Ovary (tissue), 7 donors: ENCODE measurements at regions not wholly inside any gene's neighbourhood (a gene's known extent, or its start where the extent isn't known, plus 50 kb on each side); places are given as distances from the start of the nearest gene placed in this dataset.

Source experiments
- DNase-seq, 5 donors: peaks; one replicate each; pipeline ENCODE4 v3.0.0-alpha.2; 2019 to 2020
- H3K27ac ChIP-seq, 2 donors: fragments of 200-600 bp; one replicate each; pipeline versions ENCODE4 v1.5.1 to v1.8.0; 2019 to 2022
- H3K27me3 ChIP-seq: fragments of 200-600 bp; one replicate; pipeline ENCODE4 v1.8.0; 2022
- H3K36me3 ChIP-seq: fragments of 200-600 bp; sonication (generic); one replicate; pipeline ENCODE4 v1.5.1; 2019
- H3K4me1 ChIP-seq: one replicate; pipeline ENCODE4 v1.8.1; 2013; ENCODE audit warnings: mild to moderate bottlenecking, moderate library complexity; ENCODE audit not compliant: insufficient read depth
- H3K4me3 ChIP-seq: fragments of 200-600 bp; sonication (generic); one replicate; pipeline ENCODE4 v1.5.1; 2017
- H3K9me3 ChIP-seq, 2 donors: fragments of 200-600 bp in 1 of 2; sonication (generic) in 1 of 2; one replicate each; pipeline versions ENCODE4 v1.5.1 to v1.8.1; 2013 to 2019; ENCODE audit warnings: mild to moderate bottlenecking in 1 of 2, moderate library complexity in 1 of 2
- EP300 ChIP-seq: sonication (generic); formaldehyde crosslinking; IDR thresholded peaks from one replicate; pipeline ENCODE4 v1.6.1; 2017; ENCODE audit warnings: antibody characterized with exemption
- POLR2A ChIP-seq: fragments of 450-650 bp; IDR thresholded peaks from one replicate; pipeline ENCODE4 v1.6.1; 2017; ENCODE audit warnings: antibody characterized with exemption, mild to moderate bottlenecking, moderate library complexity
- WGBS, 3 donors: extraction: QIAGEN DNeasy Blood & Tissue Kit in 1 of 3; methylation state at CpG; one replicate each; pipeline versions ENCODE4 v1.1.5 to v1.1.7; 2013 to 2017; 5-methylcytosine and 5-hydroxymethylcytosine counted together
- intact Hi-C, 4 donors: fragments of 100-400 bp; cut with DNase I; formaldehyde crosslinking; loops; one replicate each; pipeline versions ENCODE4 v1.11.0 to v1.15.1; 2022 to 2023
- TF ChIP-seq, protein P1 (sequence below), 3 donors: fragments of 450-650 bp in 2 of 3; fragments of 200-600 bp in 1 of 3; IDR thresholded peaks; one replicate each; pipeline versions ENCODE4 v1.5.1 to v1.8.0; 2016 to 2022; ENCODE audit warnings: antibody characterized with exemption in 3 of 3, mild to moderate bottlenecking in 1 of 3
- donor health status: DM: no; HTN: no; CAD: no; lungs with moderate emphysema.
- donor health status: DM: no; HTN: no; CAD: no.
- donor health status: Bipolar disorder and iron deficiency.
- donor health status: DM: no; HTN: no; CAD: no.
- donor health status: DM: yes; HTN: yes; CAD: no.

DNA sequence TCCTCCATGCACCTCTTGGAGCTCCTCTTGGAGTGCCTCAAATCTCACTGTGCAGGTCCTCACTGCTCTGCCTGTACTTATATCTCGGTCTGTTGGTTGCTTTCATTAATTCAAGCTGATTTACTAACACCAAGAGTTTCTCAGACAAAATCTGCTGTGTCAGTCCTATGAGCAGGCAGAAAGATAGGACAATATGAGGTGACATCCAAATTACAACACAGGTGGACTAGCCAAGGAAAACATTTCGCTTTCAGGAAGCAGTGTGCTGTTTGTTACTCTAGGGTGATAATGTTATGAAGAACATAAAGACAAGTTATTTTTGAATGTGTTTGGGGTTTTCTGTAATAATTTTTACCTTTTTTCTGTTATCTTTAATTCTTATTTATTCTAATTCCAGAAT lies 264.1 kb upstream of the ANKH start:
- H3K9me3 ChIP-seq: no peaks in the 10 kb centered on the region
- no peaks in the 10 kb centered on the region for H3K27me3 ChIP-seq
- no peaks in the 10 kb centered on the region for H3K4me1 ChIP-seq
- 93 to 95% (median 94%) methylated on average over 2 of the region's 2 CpGs for WGBS, 3 donors
- H3K4me3 ChIP-seq: no peak overlapping the region
- no peaks in the 10 kb centered on the region for H3K36me3 ChIP-seq
- H3K27ac ChIP-seq: no peak overlapping the region
- intact Hi-C loops: no loop called here
- no peak for DNase-seq
- TF ChIP-seq EP300 (no peak), POLR2A (no peak)
- TF ChIP-seq, protein P1, sequence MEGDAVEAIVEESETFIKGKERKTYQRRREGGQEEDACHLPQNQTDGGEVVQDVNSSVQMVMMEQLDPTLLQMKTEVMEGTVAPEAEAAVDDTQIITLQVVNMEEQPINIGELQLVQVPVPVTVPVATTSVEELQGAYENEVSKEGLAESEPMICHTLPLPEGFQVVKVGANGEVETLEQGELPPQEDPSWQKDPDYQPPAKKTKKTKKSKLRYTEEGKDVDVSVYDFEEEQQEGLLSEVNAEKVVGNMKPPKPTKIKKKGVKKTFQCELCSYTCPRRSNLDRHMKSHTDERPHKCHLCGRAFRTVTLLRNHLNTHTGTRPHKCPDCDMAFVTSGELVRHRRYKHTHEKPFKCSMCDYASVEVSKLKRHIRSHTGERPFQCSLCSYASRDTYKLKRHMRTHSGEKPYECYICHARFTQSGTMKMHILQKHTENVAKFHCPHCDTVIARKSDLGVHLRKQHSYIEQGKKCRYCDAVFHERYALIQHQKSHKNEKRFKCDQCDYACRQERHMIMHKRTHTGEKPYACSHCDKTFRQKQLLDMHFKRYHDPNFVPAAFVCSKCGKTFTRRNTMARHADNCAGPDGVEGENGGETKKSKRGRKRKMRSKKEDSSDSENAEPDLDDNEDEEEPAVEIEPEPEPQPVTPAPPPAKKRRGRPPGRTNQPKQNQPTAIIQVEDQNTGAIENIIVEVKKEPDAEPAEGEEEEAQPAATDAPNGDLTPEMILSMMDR (IDR thresholded peaks at IDR 0.05): no peak

DNA sequence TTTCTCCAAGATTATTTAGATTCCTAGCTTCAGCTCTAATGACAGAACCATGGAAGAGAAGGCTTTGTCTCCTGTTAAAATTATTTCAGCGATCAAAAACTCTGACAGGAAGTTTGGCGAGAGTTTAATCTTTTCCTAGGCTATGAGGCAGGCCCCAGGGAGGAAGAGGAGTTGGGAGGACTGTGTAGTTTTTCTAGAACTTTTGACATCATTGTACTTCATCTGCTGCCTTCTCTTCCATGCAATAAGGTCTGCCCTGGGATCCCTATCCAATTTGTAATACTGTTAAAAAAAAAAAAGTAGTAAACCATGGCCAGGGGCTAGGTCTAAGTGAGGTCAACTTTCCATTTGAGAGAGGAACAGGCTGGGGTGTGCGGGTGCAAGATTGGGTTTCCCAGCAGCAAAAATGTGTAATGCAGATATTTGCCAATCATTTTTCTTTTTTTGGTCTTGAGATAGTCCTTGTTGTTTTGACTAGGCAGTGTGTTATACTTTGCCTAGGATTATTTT lies 261.9 kb upstream of the ANKH start:
- intact Hi-C loops: no loop called here
- no peaks in the 10 kb centered on the region for H3K9me3 ChIP-seq
- no peaks in the 10 kb centered on the region for H3K27me3 ChIP-seq
- no peak for TF ChIP-seq POLR2A
- no peak overlapping the region for H3K27ac ChIP-seq
- no peak for DNase-seq
- 43 to 57% (median 51%) methylated on average over 3 of the region's 3 CpGs for WGBS, 3 donors
- H3K4me3 ChIP-seq: no peak overlapping the region
- H3K4me1 ChIP-seq: no peaks in the 10 kb centered on the region
- H3K36me3 ChIP-seq: no peaks in the 10 kb centered on the region

DNA sequence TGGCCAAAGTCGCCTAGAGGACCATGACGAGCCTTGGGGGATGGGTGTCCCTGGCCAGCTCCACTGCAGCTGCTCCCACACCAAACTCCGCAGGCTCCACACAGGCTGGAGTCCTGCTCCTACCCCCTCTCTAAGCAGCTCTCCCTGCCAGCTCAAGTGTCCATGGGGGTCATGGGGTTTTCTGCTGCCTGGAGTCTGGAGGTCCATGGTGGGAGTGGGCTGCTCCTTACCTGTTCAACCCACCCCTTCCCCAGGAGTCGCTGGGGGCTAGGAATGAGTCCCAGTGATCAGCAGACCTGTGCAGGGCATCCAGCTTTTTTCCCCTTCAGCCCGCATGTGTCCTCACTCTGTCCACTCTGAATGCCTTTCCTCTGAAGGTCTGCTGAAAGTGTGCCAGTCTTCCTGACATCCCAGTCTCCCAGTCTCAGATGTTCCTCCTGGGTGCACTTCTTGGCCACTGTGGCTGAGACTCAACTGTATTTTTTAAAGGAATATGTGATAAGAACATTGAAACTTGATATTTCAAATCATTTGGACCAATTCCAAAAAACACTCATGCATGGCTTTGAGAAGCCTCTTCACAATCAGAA lies 261.3 kb upstream of the ANKH start:
- intact Hi-C loops: no loop called here
- H3K4me3 ChIP-seq: no peak overlapping the region
- H3K27me3 ChIP-seq: no peaks in the 10 kb centered on the region
- H3K4me1 ChIP-seq: no peaks in the 10 kb centered on the region
- WGBS, 3 donors: 76 to 83% (median 78%) methylated on average over 4 to 5 of the region's 5 CpGs
- H3K36me3 ChIP-seq: no peaks in the 10 kb centered on the region
- TF ChIP-seq EP300 (no peak), POLR2A (no peak)
- TF ChIP-seq, protein P1 (IDR thresholded peaks at IDR 0.05): no peak
- no peaks in the 10 kb centered on the region for H3K9me3 ChIP-seq
- no peak for DNase-seq
- H3K27ac ChIP-seq: no peak overlapping the region

DNA sequence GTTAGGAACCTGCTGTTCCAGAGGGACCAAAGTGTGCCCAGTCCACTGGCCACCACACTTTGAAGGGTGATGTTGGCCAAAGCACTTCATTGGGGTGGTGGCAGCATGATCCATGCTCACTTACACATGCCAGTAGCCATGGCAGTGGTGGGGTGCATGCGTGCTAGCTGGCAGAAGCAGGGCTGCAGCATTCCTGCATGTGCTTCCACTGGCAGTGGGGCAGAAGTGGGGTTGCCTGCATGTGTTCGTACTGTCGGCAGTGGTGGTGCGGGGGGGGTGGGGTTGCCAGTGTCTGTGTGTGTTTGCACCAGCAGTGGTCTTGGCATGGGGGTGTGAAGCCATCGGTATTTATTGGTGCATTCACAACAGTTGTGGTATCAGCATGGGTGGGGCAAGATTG lies 260.3 kb upstream of the ANKH start:
- H3K27me3 ChIP-seq: no peaks in the 10 kb centered on the region
- no peak overlapping the region for H3K4me3 ChIP-seq
- no peaks in the 10 kb centered on the region for H3K4me1 ChIP-seq
- no peaks in the 10 kb centered on the region for H3K9me3 ChIP-seq
- H3K27ac ChIP-seq: no peak overlapping the region
- no peak for DNase-seq
- TF ChIP-seq POLR2A (no peak), EP300 (no peak)
- TF ChIP-seq, protein P1 (IDR thresholded peaks at IDR 0.05): no peak
- H3K36me3 ChIP-seq: no peaks in the 10 kb centered on the region
- intact Hi-C loops: no loop called here
- WGBS, 3 donors: 94 to 100% (median 98%) methylated on average over 2 to 5 of the region's 5 CpGs

DNA sequence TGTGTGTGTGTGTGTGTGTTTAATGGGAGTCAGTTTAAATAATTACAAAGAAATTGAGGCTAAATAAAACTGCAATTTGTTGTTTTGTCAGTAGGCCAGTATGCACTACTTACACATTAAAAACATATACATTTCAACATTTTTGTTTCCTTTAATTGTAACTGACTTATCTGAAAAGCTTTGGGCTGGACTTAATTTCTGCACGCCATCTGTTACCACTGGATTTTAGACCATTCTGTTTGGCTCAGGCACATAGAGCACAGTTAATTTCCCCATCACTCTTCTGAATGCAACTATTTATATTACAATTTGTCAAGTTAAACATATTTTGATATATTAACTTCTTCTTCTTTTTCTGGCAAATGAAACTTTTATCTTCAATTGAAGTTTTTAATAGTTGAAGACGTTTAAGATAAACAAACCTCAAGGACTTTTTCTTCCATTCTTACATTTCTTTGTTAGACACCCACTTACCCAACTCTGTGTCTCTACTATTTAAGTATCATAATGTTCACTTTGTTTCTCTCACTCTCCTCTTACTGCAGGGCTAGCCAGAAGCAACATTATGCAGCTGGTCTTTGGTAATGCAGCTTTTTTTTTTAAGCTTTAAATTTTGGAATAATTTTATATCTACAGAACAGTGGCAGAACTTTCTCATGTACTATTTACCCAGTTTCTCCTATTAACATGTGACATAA lies 253.4 kb upstream of the ANKH start:
- Histone ChIP-seq H3K4me1 (no peaks in the 10 kb centered on the region), H3K27me3 (no peaks in the 10 kb centered on the region), H3K4me3 (no peak overlapping the region), H3K9me3 (no peaks in the 10 kb centered on the region), H3K36me3 (no peaks in the 10 kb centered on the region), H3K27ac (no peak overlapping the region)
- intact Hi-C loops: no loop called here
- 10 to 17% (median 15%) methylated on average over 2 of the region's 2 CpGs for WGBS, 3 donors
- TF ChIP-seq, protein P1 (IDR thresholded peaks at IDR 0.05): no peak
- TF ChIP-seq POLR2A: no peak
- no peak for TF ChIP-seq EP300
- no peak for DNase-seq
